ENCODE measurements at regions not wholly inside any gene's neighbourhood (a gene's known extent, or its start where the extent isn't known, plus 50 kb on each side); places are given as distances from the start of the nearest gene placed in this dataset.
"Not testable (repeated sequence)": the region's sequence is repeated elsewhere in the genome, so short reads cannot be mapped to it uniquely, and the experiment has no call there.

- no peak for DNase-seq
- in situ Hi-C loops (cut with HindIII; ENCODE audit: low pct_ligation_motif_present, low pct_unique_long_range_greater_than_20kb, low sequenced_read_pairs): no loop called here
Measured at GRCh38 chr2:194674043-194674442, 983.0 kb upstream of the SLC39A10 start.

DNA sequence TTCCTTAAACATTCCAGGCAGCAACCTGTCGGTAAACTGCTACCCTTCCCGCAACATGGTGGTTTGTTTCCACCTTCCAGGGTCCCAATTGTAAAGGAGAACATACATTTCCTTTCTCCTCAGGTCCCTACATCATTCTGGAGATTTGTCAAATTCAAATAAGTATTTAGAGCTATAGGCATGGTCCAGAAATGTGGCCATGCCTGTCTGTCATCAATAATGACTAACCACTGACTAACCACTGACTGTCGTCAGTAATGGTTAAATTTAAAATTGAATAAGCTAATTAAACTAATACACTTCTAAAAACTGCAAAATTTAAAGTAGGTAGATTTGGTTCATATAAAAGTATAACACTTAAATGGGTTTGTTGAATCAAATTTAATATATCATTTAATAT, 984.0 kb upstream of the SLC39A10 start:
- DNase-seq: no peak
- in situ Hi-C loops (cut with HindIII; ENCODE audit: low pct_ligation_motif_present, low pct_unique_long_range_greater_than_20kb, low sequenced_read_pairs): no loop called here

- in situ Hi-C loops (cut with HindIII; ENCODE audit: low pct_ligation_motif_present, low pct_unique_long_range_greater_than_20kb, low sequenced_read_pairs): no loop called here
- DNase-seq: no peak
Measured at GRCh38 chr2:194661431-194661830, 995.6 kb upstream of the SLC39A10 start.

DNA sequence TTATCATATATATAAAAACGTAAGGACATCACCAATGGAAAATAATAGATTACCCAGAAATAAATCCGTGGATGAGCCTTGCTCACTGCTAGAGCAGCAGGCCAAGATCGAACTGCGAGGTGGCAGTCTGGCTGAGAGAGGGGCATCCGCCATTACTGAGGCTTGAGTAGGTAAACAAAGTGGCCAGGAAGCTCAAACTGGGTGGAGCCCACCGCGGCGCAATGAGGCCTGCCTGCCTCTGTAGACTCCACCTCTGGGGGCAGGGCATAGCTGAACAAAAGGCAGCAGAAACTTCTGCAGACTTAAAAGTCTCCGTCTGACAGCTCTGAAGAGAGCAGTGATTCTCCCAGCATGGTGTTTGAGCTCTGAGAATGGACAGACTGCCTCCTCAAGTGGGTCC, 1018.0 kb upstream of the SLC39A10 start:
- DNase-seq; in situ Hi-C loops (cut with HindIII; ENCODE audit: low pct_ligation_motif_present, low pct_unique_long_range_greater_than_20kb, low sequenced_read_pairs): not testable (repeated sequence)

DNA sequence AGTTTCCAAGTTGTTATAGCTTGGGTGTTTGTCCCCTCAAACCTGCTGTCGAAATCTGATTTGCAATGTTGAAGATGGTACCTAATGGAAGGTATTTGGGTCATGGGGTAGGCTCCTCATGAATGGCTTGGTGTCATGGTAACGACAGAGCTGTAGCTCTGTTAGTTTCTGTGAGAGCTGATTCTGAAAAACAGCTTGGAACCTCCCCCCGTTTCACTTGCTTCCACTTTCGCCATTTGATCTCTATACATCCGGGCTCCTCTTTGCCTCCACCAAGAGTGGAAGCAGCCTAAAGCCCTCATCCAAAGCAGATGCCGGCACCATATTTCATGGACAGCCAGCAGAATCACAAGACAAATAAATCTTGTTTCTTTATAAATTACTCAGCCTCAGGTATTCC, 1035.1 kb upstream of the SLC39A10 start:
- no peak for DNase-seq
- in situ Hi-C loops (cut with HindIII; ENCODE audit: low pct_ligation_motif_present, low pct_unique_long_range_greater_than_20kb, low sequenced_read_pairs): no loop called here

DNA sequence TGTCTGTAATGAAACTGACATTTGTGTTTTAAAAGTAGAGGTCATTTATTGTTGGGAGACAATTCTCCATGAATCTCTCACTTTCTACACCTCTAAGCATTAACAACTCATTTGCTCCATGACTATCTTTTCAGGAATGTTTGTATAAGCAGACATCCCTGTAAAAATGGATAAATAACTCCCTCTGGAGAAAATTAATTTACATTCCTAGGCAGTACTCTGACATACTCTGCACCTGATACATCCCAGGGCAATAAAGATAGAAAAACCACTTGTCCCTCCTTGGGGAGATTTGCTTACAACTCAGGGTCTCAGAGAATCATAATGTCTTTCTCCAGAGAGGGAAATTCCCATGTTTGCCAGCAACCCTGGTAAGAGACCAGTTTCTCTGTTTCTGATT, 1037.7 kb upstream of the SLC39A10 start:
- DNase-seq: no peak
- in situ Hi-C loops (cut with HindIII; ENCODE audit: low pct_ligation_motif_present, low pct_unique_long_range_greater_than_20kb, low sequenced_read_pairs): no loop called here

DNA sequence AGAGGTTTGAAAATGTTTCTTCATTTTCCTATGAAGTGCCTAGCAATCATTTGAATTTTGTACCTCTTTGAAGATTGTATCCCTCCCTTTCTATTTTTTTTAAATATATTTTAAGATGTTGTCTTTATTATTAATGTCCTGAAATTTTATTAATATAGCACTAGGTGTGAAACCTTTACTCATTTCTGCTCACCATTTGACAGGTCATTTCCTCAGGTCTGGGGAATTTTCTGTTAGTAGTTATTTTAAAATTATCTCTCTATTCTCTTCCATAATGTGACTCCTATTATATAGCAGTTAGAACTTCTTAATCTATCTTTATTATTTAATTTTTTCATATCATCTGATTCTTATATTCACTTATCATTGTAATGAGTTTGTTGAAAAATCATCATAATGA, 1038.6 kb upstream of the SLC39A10 start:
- no peak for DNase-seq
- in situ Hi-C loops (cut with HindIII; ENCODE audit: low pct_ligation_motif_present, low pct_unique_long_range_greater_than_20kb, low sequenced_read_pairs): no loop called here

- no peak for DNase-seq
- in situ Hi-C loops (cut with HindIII; ENCODE audit: low pct_ligation_motif_present, low pct_unique_long_range_greater_than_20kb, low sequenced_read_pairs): no loop called here
Measured at GRCh38 chr2:194616334-194616733, 1040.7 kb upstream of the SLC39A10 start.

- peak; percentile 9 for DNase-seq
- in situ Hi-C loops (cut with HindIII; ENCODE audit: low pct_ligation_motif_present, low pct_unique_long_range_greater_than_20kb, low sequenced_read_pairs): no loop called here
Measured at GRCh38 chr2:194610297-194610696, 1046.7 kb upstream of the SLC39A10 start.

- no peak for DNase-seq
- in situ Hi-C loops (cut with HindIII; ENCODE audit: low pct_ligation_motif_present, low pct_unique_long_range_greater_than_20kb, low sequenced_read_pairs): no loop called here
Measured at GRCh38 chr2:194603429-194603828, 1053.6 kb upstream of the SLC39A10 start.

DNA sequence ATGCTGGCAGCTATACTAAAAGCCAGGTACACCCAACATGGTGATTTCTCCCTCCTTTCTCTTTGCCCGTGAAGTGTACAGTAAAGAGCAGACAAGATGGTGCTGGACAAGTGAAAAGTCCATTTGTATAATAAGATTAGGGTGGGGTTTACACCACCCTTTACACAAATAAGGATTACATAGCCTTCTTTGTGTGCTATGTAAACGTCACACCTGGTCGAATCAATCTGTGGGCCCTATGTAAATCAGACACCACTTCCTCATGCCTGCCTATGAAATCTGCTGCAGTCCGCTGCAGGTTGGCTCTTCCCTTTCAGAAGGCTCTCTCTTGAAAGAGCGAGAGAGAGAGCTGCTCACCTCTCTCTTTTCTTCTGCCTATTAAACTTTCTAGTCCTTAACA, 1054.3 kb upstream of the SLC39A10 start:
- in situ Hi-C loops (cut with HindIII; ENCODE audit: low pct_ligation_motif_present, low pct_unique_long_range_greater_than_20kb, low sequenced_read_pairs): no loop called here
- DNase-seq: no peak

DNA sequence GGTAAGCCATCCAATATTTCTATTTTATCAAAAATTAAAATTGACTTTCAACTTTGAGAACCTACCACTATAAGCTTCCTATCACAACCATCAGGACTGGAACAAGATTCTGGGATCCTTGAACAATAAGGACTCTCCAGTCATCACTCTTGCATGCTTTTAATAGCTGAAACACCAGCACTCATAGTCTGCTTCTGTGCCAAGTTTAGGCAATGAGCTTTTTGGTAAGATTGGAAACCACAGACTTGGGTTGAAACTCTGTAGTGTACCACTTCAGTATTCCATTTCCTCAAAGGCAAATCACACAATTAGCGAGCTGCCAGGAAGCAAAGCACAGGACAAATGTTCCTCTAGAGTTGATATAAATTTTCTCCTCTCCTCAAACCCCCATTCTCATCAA, 1065.8 kb upstream of the SLC39A10 start:
- DNase-seq: no peak
- in situ Hi-C loops (cut with HindIII; ENCODE audit: low pct_ligation_motif_present, low pct_unique_long_range_greater_than_20kb, low sequenced_read_pairs): no loop called here

DNA sequence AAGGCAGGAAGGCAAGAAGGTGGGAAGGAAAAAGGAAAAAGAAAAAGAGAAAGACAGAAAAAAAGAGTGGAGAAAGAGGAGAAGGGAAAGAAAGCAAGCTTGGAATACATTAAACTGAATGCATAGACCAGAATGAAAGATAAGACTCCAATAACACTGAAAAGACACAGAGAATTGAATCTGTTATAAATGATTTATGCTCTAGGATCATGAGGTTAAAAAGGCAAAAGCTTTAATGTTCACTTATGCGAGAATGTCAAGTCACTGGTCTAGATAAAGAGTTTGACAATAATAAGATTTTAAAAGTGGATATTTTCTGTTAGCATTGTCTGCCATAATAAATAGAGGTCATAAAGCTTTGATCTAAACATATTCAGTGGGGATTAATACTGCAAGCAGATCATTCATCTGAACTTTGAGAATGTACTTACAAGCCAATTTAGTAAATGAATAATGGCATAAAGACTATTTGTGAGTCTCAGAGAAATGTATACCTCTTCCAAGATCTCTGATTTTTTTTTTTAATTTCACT, 1069.2 kb upstream of the SLC39A10 start:
- in situ Hi-C loops (cut with HindIII; ENCODE audit: low pct_ligation_motif_present, low pct_unique_long_range_greater_than_20kb, low sequenced_read_pairs): no loop called here
- DNase-seq: no peak

DNA sequence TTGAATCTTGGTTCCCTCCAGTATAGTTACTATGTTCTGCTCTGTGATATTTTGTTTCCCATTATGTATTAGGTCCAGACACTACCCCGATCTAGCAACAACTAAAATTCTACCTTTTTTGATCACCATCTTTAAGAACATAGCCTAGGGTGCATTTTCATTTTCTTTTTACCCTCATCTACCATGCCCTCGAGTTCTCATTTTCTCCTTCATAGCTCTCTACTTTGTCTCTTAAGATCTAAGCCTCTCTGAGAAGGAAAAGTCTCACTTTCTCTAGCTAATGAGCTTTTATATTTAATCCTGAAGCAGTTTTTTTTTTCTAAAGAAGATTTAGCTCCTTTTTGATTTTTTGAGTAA, 1089.4 kb upstream of the SLC39A10 start:
- in situ Hi-C loops (cut with HindIII; ENCODE audit: low pct_ligation_motif_present, low pct_unique_long_range_greater_than_20kb, low sequenced_read_pairs): no loop called here
- no peak for DNase-seq

- DNase-seq: no peak
- in situ Hi-C loops (cut with HindIII; ENCODE audit: low pct_ligation_motif_present, low pct_unique_long_range_greater_than_20kb, low sequenced_read_pairs): no loop called here
Measured at GRCh38 chr2:194566907-194567660, 1089.9 kb upstream of the SLC39A10 start.

- in situ Hi-C loops (cut with HindIII; ENCODE audit: low pct_ligation_motif_present, low pct_unique_long_range_greater_than_20kb, low sequenced_read_pairs): no loop called here
- no peak for DNase-seq
Measured at GRCh38 chr2:194564422-194564821, 1092.6 kb upstream of the SLC39A10 start.

GRCh38 chr2:194562329-194562728, 1094.7 kb upstream of the SLC39A10 start:
- in situ Hi-C loops (cut with HindIII; ENCODE audit: low pct_ligation_motif_present, low pct_unique_long_range_greater_than_20kb, low sequenced_read_pairs): no loop called here
- DNase-seq: no peak

DNA sequence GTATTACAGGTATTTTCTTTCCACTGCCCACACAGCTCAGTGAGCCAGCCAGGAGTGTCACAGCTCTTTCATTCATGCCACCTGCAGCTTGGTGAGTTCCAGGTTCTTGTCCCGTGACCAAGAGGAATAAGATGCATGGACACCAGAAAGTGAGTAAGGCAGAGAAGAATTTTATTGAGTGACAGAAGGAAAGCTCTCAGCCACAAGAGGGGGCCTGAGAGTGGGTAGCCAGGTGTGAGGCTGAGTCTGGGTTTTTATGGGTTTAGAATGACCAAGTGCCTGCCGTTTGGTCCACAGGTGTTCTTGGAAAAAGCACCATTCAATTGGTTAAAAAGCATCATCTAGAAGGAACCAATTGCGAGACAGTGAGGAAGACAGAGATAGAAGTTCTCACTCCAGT, 1097.1 kb upstream of the SLC39A10 start:
- in situ Hi-C loops (cut with HindIII; ENCODE audit: low pct_ligation_motif_present, low pct_unique_long_range_greater_than_20kb, low sequenced_read_pairs): no loop called here
- no peak for DNase-seq

DNA sequence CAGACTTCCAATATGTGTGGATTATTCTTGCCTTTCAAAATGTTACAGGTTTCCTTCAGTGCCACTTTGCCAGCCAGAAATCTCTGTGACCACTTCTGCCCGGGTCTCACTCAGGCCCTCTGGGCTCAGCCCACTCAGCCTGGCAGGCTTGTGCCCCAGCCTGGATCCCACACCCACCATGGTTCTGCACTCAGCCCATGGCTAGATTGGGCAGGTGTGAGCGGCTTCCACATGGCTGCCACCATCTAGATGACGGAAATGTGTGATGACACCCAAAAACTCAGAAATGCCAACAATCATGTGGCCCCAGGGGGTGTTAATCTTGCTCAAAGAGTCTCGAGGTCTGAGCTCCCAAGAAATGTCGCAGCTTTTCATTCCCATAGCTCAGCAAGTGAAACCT, 1097.5 kb upstream of the SLC39A10 start:
- in situ Hi-C loops (cut with HindIII; ENCODE audit: low pct_ligation_motif_present, low pct_unique_long_range_greater_than_20kb, low sequenced_read_pairs): no loop called here
- no peak for DNase-seq

- DNase-seq: no peak
- in situ Hi-C loops (cut with HindIII; ENCODE audit: low pct_ligation_motif_present, low pct_unique_long_range_greater_than_20kb, low sequenced_read_pairs): no loop called here
Measured at GRCh38 chr2:194557993-194558392, 1099.0 kb upstream of the SLC39A10 start.

- no peak for DNase-seq
- in situ Hi-C loops (cut with HindIII; ENCODE audit: low pct_ligation_motif_present, low pct_unique_long_range_greater_than_20kb, low sequenced_read_pairs): no loop called here
Measured at GRCh38 chr2:194556629-194557028, 1100.4 kb upstream of the SLC39A10 start.

Data from ACHN (cell line).